ENCODE measurements at regions not wholly inside any gene's neighbourhood (a gene's known extent, or its start where the extent isn't known, plus 50 kb on each side); places are given as distances from the start of the nearest gene placed in this dataset.

DNA sequence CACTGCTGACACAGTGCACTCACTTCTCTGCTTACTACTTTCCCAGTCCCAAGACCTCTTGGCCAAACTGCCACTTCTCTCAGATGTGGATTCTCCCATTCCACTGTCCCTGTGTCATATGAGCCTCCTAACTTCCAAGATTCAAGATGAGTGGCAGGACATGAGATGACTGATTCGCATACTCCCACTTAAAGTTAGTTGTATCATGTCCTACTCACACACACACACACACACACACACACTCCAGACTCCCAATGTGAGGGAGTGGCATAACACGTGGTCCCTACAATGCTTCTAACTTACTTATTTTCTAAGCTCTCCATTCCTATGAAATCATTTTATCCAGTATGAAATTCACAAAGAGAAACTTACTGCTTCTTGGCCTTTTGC, 67.0 kb upstream of the CAV2 start:
- H3K27me3 Mint-ChIP-seq, result peaks cover 23% of the 10 kb centered on the region
- H3K9me3 Mint-ChIP-seq, result no peaks in the 10 kb centered on the region
- H3K27ac Mint-ChIP-seq, result no peak overlapping the region
- no peaks in the 10 kb centered on the region for H3K36me3 Mint-ChIP-seq (ENCODE audit: low read depth)
- no peak for ATAC-seq (replicated peaks)
- H3K4me1 Mint-ChIP-seq, result no peaks in the 10 kb centered on the region
- no peak overlapping the region for H3K4me3 Mint-ChIP-seq

DNA sequence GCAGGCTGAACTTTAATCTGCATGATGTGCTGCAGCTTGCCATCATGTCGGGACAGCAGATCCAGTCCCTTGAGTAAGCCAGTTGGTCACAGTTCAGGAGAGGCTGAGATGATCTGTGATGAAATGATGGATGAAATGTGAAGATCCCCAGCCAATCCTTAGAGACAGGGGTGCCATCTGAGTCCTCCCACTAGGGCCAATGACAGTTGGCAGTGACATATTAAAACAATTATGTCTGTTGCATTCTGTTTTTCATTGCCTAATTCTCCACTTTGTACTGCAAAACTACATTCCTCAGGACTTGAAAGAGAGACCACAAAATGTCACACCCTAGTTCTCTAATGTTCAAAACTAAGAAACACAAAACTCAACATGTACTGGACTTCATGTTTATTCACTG, 66.3 kb upstream of the CAV2 start:
- no peak for ATAC-seq (replicated peaks)
- Mint-ChIP-seq H3K36me3 (ENCODE audit: low read depth) (no peaks in the 10 kb centered on the region), H3K4me1 (no peaks in the 10 kb centered on the region), H3K4me3 (no peak overlapping the region), H3K9me3 (no peaks in the 10 kb centered on the region), H3K27ac (no peak overlapping the region), H3K27me3 (peaks cover 23% of the 10 kb centered on the region)

DNA sequence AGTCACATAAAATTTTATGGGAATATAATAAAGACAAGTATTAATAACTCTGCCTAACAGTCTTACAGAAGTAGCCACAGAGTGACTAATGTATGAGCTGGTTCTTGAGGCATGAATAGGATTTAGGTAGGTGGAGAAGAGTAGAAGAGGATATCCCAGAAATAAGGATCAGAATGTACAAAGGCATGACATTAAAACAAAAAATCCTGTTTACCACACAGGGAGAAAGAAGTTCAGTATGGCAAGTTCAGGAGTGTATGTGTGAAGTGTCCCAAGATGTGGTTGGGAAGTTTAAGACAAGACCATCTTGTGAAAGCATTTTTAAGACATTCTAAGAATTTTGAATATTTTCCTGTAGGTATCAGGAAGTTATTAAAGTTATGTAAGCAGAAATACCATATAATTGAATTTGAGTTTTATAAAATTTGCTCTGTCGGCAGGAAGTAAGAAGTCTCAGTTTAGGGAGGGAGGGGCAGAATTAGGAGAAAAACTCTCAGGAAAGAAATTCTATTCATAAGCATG, 64.7 kb upstream of the CAV2 start:
- H3K36me3 Mint-ChIP-seq (ENCODE audit: low read depth), result no peaks in the 10 kb centered on the region
- H3K4me1 Mint-ChIP-seq, result no peaks in the 10 kb centered on the region
- H3K4me3 Mint-ChIP-seq, result no peak overlapping the region
- no peak for ATAC-seq (replicated peaks)
- H3K9me3 Mint-ChIP-seq, result no peaks in the 10 kb centered on the region
- H3K27ac Mint-ChIP-seq, result no peak overlapping the region
- H3K27me3 Mint-ChIP-seq, result peaks cover 25% of the 10 kb centered on the region

DNA sequence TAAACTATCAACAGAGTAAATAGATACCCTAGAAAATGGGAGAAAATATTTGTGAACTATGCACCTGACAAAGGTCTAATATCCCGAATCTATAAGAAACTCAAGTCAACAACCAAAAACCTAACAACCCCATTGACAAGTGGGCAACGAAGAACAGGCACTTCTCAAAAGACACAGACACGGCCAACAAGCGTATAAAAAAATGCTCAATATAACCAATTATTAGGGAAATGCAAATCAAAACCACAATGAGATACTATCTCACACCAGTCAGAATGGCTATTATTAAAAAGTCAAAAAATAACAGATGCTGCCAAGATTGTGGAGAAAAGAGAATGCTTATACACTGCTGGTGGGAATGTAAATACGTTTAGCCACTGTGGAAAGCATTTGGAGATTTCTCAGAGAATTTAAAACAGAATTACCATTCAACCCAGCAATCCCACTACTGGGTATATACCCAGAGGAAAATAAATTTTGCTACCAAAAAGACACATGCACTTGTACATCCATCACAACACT, 63.2 kb upstream of the CAV2 start:
- no peak for ATAC-seq (replicated peaks)
- Mint-ChIP-seq H3K4me1 (no peaks in the 10 kb centered on the region), H3K27me3 (peaks cover 19% of the 10 kb centered on the region), H3K36me3 (ENCODE audit: low read depth) (no peaks in the 10 kb centered on the region), H3K27ac (no peak overlapping the region), H3K9me3 (no peaks in the 10 kb centered on the region), H3K4me3 (no peak overlapping the region)

DNA sequence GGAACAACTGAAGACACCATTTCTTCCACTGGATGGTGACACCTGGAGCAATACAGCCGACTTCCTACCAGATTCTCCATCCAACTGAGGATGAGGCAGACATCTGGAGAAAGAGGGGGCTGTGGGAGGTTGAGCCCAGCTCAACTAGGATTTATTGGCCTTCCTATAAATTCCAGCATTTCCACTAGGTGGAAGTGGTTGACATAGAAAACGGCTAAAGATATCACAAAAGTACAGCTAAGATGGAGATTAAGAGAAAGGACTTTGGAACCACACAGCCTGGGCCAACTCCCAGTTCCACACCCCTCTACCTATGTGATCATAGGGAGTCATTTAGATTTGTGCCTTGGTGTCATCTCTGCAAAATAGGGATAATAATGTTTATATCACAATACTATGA, 61.3 kb upstream of the CAV2 start:
- no peak for ATAC-seq (replicated peaks)
- no peaks in the 10 kb centered on the region for H3K4me1 Mint-ChIP-seq
- H3K27ac Mint-ChIP-seq, result no peak overlapping the region
- no peak overlapping the region for H3K4me3 Mint-ChIP-seq
- peaks cover 12% of the 10 kb centered on the region for H3K27me3 Mint-ChIP-seq
- no peaks in the 10 kb centered on the region for H3K36me3 Mint-ChIP-seq (ENCODE audit: low read depth)
- no peaks in the 10 kb centered on the region for H3K9me3 Mint-ChIP-seq

DNA sequence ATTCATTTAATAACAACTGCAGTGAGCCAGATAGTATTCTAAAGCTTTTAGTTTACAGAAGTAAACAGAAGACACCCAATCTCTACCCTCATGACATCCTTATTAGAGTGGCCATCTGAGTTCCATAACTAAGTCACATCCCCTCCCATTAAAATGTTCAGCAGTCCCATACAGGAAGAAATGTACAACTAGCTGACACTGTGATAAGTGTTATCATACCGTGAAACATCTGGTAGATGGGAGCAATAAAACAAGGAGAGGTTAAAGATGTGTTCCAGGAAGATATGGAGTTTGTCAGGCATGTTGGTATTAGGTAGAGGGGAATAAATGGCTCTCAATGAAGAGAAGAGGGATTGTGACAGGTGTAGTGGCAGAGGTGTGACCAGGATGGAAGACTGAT, 60.5 kb upstream of the CAV2 start:
- no peak for ATAC-seq (replicated peaks)
- Mint-ChIP-seq H3K4me1 (no peaks in the 10 kb centered on the region), H3K27me3 (peaks cover 9% of the 10 kb centered on the region), H3K4me3 (no peak overlapping the region), H3K36me3 (ENCODE audit: low read depth) (no peaks in the 10 kb centered on the region), H3K27ac (no peak overlapping the region), H3K9me3 (no peaks in the 10 kb centered on the region)

DNA sequence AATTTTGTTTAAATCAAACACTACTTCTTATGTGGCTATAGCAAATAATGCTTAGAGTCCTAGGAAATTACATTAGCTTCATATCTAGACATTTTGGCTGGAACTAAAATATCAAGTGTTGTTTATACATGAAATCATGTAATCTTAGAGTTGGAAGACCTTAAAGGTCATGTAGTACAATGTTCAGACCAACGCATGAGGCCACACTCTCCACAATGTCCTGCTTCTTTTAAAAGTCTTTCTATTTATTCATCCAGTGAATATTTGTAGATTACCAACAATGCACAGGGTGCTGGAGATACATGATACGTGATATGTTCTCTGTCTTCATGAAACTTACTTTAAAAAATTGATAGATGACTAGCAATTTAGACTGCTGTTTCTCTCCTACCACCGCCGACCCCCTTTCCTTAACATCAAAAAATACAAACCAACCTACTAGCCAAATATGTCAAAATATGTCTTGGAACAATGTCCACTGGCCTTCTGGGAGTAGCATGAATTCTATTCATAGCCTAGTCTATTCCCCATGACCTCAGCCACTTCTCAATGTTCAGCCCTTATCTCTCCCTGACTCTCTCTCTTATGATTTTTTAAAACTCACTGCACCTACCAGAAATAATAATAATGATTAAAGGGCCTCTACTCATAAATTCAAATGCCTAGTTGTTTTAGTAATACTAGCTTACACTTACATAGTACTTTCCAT, 59.5 kb upstream of the CAV2 start:
- Mint-ChIP-seq H3K4me3 (no peak overlapping the region), H3K27ac (no peak overlapping the region), H3K36me3 (ENCODE audit: low read depth) (no peaks in the 10 kb centered on the region), H3K27me3 (peaks cover 12% of the 10 kb centered on the region), H3K9me3 (no peaks in the 10 kb centered on the region), H3K4me1 (no peaks in the 10 kb centered on the region)
- ATAC-seq (replicated peaks), result no peak

DNA sequence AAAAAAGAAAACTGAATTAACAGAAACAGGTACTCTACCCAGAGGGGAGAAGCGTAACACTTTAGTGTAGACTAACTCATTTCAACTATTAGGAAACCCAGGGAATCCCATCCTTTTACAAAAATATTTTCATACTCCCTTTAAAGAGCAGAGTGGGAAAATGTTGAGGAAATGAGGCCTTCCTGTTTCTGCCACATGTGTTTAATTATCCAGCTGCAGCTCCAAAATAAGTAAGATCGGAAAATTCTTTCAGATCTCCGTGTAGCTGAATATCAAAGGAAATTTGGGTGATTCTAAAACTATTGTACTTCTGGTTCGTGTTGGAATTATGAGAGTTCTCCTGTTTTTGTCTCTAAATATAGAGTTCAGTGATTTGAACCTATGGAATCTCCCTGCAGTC, 58.0 kb upstream of the CAV2 start:
- no peak for ATAC-seq (replicated peaks)
- Mint-ChIP-seq H3K4me3 (no peak overlapping the region), H3K36me3 (ENCODE audit: low read depth) (no peaks in the 10 kb centered on the region), H3K9me3 (no peaks in the 10 kb centered on the region), H3K4me1 (no peaks in the 10 kb centered on the region), H3K27ac (no peak overlapping the region), H3K27me3 (peaks cover 14% of the 10 kb centered on the region)

DNA sequence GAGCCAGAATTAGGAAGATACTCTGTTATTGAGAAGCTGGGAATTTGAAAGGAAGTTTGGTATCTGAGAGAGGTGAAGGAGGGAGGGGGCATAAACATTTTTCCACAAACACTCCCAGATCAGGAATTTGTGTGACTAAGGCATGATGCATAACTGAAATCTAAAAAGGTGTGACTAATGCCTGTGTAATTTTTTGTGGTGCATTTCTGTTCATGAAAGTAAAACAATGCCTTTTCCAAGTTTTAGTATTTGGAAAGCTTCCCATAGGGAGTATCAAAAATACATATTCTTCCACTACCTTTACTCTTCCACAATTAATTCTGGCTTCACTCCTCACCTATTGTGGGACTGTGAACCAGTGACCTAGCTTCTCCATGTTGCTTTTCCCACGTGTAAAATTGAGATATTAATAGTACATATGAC, 56.4 kb upstream of the CAV2 start:
- H3K4me1 Mint-ChIP-seq, result no peaks in the 10 kb centered on the region
- H3K4me3 Mint-ChIP-seq, result no peak overlapping the region
- ATAC-seq (replicated peaks), result no peak
- peaks cover 14% of the 10 kb centered on the region for H3K27me3 Mint-ChIP-seq
- no peak overlapping the region for H3K27ac Mint-ChIP-seq
- H3K9me3 Mint-ChIP-seq, result no peaks in the 10 kb centered on the region
- no peaks in the 10 kb centered on the region for H3K36me3 Mint-ChIP-seq (ENCODE audit: low read depth)

DNA sequence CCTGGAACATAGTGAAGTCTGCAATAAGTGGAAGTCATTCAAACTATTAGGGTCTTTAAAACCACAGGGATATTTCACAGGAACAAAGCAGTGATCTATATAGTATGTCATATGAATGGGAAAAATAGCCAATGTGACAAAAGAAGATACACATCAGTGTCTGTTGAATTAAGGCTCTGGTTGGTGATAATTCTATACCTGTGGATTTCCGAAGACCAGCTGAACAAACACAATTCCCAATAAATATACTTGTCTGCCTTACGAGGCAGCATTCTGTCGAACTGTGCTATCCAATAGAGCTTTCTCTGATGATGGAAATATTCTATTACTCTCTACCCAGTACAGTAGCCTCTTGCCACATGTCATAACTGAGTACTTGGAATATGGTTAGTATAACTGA, 55.9 kb upstream of the CAV2 start:
- H3K27ac Mint-ChIP-seq, result no peak overlapping the region
- no peak overlapping the region for H3K4me3 Mint-ChIP-seq
- H3K9me3 Mint-ChIP-seq, result no peaks in the 10 kb centered on the region
- ATAC-seq (replicated peaks), result no peak
- H3K4me1 Mint-ChIP-seq, result no peaks in the 10 kb centered on the region
- H3K36me3 Mint-ChIP-seq (ENCODE audit: low read depth), result no peaks in the 10 kb centered on the region
- H3K27me3 Mint-ChIP-seq, result peaks cover 14% of the 10 kb centered on the region

DNA sequence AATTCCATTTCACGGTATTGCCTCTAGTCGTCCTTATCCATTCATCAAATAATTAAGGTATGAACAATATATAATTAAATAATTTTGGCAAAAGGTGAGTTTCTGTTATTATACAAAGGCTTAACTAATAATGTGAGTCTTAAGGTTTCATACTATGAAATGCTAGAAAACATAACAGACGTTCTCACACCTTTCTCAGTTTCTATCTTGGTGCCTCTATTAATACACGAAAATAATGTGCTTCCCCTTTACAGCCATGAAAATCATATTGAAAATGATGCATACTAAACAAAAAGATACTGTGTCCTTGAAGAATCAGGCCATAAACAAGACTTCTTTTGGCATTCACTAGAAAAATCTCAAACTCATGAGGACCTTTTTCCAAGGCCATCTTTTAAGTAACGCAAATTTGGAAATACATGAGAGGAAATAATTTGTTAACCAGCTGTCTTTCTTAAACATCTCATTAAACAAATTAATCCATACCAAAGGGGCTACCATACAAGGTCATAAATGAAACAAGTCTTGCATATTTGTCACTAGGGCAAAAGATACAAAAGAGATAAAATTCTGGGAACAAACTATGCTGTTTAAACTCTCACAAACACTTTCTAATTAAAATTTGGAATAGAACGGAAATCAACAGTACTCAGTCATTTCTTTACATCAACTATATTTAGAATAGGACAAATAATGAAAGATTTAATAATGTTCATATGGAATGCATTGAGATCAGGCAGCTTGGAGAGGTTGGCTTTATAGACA, 53.9 kb upstream of the CAV2 start:
- Mint-ChIP-seq H3K4me3 (no peak overlapping the region), H3K27me3 (peaks cover 24% of the 10 kb centered on the region), H3K36me3 (ENCODE audit: low read depth) (no peaks in the 10 kb centered on the region), H3K27ac (no peak overlapping the region), H3K9me3 (no peaks in the 10 kb centered on the region), H3K4me1 (no peaks in the 10 kb centered on the region)
- no peak for ATAC-seq (replicated peaks)

DNA sequence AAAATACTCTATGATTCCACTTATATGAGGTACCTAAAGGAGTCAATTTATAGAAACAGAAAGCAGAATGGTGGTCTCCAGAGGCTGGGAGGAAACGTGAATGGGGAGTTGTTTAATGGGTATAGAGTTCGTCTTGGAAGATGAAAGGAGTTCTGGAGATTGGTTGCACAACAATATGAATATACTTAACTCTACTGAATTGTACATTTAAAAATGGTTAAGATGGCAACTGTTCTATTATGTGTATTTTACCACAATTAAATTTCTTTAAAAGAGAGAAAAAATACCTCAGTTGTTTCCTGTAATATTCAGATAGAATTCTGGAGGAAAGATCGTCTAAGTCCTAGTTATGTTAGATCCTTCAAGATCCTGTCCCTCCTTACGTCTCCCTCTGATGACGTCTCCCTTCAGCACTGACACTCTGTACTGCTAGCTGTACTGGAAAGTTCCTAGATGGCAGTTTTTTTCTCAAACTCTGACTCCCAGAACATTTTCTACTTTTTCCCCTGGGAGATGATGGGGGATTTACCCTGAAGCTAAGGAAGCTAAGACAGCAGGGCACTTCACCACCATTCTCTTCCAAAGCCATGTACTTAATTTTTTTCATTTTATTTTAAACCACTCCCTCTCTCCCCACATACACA, 53.2 kb upstream of the CAV2 start:
- no peaks in the 10 kb centered on the region for H3K9me3 Mint-ChIP-seq
- H3K27me3 Mint-ChIP-seq, result peaks cover 24% of the 10 kb centered on the region
- no peak overlapping the region for H3K27ac Mint-ChIP-seq
- ATAC-seq (replicated peaks), result no peak
- H3K36me3 Mint-ChIP-seq (ENCODE audit: low read depth), result no peaks in the 10 kb centered on the region
- no peak overlapping the region for H3K4me3 Mint-ChIP-seq
- no peaks in the 10 kb centered on the region for H3K4me1 Mint-ChIP-seq

DNA sequence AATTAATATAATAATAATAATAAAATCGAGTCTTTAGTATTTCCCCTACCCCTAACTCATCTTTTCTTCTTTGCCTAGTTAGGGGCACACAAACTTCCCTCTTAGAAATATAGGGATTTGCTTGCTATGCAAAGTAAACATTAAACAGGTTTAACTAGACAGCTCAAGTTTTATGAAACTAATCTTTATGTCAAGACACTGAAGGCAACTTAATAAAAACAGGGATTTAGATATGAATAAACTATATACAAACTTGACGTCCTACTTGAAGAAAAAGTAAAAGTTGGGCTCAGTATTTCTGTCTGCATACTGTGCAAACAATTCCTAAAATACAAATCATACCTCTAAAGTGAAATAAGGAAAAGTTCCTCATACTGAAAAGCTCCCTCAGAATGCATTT, 52.1 kb upstream of the CAV2 start:
- ATAC-seq (replicated peaks), result no peak
- H3K4me3 Mint-ChIP-seq, result no peak overlapping the region
- no peaks in the 10 kb centered on the region for H3K36me3 Mint-ChIP-seq (ENCODE audit: low read depth)
- no peaks in the 10 kb centered on the region for H3K4me1 Mint-ChIP-seq
- no peaks in the 10 kb centered on the region for H3K9me3 Mint-ChIP-seq
- peaks cover 24% of the 10 kb centered on the region for H3K27me3 Mint-ChIP-seq
- H3K27ac Mint-ChIP-seq, result no peak overlapping the region

DNA sequence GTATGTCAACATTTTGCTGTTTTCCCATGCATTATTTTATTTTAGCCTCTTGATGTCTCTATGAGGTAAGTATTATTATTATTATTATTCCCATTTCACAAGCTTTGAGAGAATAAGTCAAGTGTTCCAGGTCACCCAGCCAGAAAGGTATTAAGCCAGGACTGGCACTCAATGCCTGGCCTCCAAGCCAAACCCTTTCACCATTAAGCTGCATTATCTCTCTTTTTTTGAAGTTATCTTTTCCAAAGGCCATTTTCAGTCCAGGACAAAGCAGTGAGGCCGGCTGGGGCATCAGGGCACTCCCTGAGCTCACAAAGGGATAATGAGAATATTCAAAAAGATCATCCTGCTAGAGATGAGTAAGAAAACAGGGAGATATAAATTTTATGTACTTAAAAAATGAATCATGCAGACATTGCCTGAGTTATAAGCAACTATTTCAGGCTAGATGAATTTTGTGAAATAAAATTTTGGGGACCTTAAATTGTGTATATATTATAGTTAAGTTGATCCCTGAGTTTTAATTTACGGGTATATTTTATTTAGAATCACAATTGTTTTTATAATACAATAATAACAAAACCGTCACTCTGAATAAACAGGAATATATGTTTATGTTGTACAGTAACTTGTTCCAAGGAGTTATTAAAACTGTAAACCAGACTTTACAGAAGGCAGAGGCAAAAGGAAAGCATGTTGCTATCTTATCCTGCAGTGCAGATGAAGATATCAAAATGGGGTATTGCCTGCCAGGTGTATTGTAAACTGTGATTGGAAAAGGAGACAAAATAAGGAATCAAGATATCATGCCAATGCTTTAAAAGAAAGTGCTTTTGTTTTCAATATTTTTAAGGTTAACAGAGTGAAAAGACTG, 51.3 kb upstream of the CAV2 start:
- H3K27ac Mint-ChIP-seq, result no peak overlapping the region
- no peaks in the 10 kb centered on the region for H3K36me3 Mint-ChIP-seq (ENCODE audit: low read depth)
- ATAC-seq (replicated peaks), result no peak
- H3K27me3 Mint-ChIP-seq, result peaks cover 24% of the 10 kb centered on the region
- no peak overlapping the region for H3K4me3 Mint-ChIP-seq
- H3K4me1 Mint-ChIP-seq, result no peaks in the 10 kb centered on the region
- no peaks in the 10 kb centered on the region for H3K9me3 Mint-ChIP-seq
